GM12891 (cell line): ENCODE measurements at regions not wholly inside any gene's neighbourhood (a gene's known extent, or its start where the extent isn't known, plus 50 kb on each side); places are given as distances from the start of the nearest gene placed in this dataset.

Experiments used
- SPI1 ChIP-seq: IDR thresholded peaks from 2 replicates; pipeline ENCODE4 v1.6.1; 2011; ENCODE audit warnings: low read depth, low read length, control low read depth
- TAF1 ChIP-seq: IDR thresholded peaks from 2 replicates; pipeline ENCODE4 v1.6.1; 2011; ENCODE audit warnings: low read depth, low read length, control low read depth

GRCh38 chr14:44379292-44379977, 127.6 kb downstream of the FSCB start:
- TF ChIP-seq TAF1 = no peak
- TF ChIP-seq SPI1 = no peak
